Caki2 (cell line): ENCODE measurements at regions not wholly inside any gene's neighbourhood (a gene's known extent, or its start where the extent isn't known, plus 50 kb on each side); places are given as distances from the start of the nearest gene placed in this dataset.
A peak's percentile ranks its signal among the peaks of the same experiment; 100 is the strongest.
"Not testable (repeated sequence)": the region's sequence is repeated elsewhere in the genome, so short reads cannot be mapped to it uniquely, and the experiment has no call there.

Source experiments
- DNase-seq: peaks from one replicate; pipeline ENCODE4 v3.0.0-alpha.2; 2015; ENCODE audit warnings: low read depth
- in situ Hi-C: cut with HindIII; loops from 2 replicates; pipeline ENCODE4 v1.10.0; 2016; ENCODE audit warnings: low sequenced_read_pairs, low pct_unique_long_range_greater_than_20kb, mixed read lengths

DNA sequence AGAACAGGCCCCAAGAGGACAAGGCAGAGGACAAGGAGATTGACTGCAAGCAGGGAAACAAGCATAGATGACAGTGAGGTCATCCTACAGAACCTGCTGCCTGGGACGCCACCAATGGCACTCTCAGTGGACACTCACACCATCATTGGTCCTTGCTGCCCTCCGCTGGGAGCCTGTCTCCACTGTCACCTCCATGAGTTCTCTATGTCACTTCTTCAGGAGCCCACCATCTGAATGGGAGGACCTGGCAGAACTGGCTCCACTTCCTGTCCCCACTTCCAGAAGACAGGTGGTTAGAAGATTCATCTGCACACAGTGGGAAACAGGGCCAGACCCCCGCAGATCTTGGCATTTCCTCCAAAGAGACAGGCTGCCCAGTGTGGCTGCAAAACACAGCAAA lies 188.9 kb downstream of the HSD17B3 start:
- no peak for DNase-seq
- in situ Hi-C loops: no loop called here

DNA sequence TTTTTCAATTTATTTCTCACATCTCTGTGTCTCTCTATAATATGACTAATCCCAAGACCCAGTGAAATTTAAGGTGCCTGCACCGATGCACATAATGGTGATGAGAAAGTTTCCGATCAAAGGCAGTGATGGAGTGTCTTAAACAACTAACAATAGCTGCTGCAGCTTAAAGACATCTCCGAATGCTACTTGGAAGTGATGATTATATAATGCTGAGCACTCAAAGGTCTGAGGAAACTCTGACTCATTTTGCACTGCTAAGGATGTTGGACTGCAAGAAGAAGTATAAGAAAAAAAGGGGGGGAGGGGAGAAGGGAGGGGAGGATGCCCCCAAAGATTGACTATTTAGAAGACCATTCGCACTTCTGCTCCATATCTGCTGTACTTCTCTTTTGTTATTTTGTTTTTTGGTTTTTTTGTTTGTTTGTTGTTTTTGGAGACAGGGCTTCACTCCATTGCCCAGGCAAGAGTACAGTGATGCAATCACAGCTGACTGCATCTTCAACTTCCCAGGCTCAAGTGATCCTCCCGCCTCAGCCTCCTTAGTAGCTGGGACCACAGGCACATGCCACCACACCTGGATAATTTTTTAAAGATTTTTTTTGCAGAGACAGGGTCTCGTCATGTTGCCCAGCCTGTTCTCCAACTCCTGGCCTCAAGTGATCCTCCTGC lies 192.2 kb downstream of the HSD17B3 start:
- no peak for DNase-seq
- in situ Hi-C loops: no loop called here

GRCh38 chr9:96108691-96109380 lies 193.1 kb downstream of the HSD17B3 start:
- DNase-seq: no peak
- in situ Hi-C loops: no loop called here

- no peak for DNase-seq
- in situ Hi-C loops: no loop called here
These were observed 194.5 kb downstream of the HSD17B3 start for GRCh38 chr9:96107436-96107835.

DNA sequence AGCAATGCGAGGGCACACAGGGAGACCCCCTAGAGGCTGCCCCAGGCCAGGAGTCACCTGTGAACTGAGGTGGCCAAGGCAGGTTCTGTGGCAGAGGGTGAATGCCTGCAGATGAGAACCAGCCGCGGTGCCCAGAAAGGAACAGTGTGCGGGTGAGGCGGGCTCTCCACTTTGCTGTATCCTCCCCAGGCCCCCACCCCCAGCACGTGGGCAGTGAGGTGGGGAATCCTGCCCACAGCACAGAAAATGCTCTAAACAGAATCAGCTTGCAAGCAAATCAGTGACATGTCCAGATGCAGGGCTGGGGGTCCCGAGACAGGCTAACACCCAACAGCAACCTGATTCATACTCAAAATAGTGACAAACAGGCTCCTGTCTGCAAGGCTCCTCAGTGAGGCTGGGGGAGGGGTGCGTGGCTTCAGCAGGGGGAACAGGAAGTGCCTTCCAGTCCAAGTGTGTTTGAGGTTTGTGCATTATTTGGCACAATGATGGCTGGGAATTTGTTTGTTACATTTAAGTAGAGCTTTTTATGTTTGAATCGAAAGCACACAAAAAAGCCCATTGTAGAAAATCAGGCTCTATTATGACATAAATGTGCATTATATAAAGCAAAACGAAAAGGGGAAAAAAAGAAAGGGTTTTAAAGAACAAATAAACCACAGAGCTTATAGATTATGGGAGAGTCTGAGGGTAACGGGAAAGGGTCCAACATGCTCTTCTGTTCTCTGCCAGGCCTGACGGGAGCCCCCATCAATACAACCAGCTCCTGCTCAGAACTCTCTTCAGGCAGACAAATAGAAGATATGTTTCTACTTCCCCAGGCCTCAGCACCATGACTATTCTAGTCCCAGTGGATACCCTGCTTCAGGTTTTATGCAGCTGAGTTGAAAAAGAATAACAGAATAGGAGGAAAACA lies 201.3 kb downstream of the HSD17B3 start:
- in situ Hi-C loops: no loop called here
- DNase-seq: no peak

- in situ Hi-C loops: not testable (repeated sequence)
These were observed 211.3 kb downstream of the HSD17B3 start for GRCh38 chr9:96090630-96091029.

DNA sequence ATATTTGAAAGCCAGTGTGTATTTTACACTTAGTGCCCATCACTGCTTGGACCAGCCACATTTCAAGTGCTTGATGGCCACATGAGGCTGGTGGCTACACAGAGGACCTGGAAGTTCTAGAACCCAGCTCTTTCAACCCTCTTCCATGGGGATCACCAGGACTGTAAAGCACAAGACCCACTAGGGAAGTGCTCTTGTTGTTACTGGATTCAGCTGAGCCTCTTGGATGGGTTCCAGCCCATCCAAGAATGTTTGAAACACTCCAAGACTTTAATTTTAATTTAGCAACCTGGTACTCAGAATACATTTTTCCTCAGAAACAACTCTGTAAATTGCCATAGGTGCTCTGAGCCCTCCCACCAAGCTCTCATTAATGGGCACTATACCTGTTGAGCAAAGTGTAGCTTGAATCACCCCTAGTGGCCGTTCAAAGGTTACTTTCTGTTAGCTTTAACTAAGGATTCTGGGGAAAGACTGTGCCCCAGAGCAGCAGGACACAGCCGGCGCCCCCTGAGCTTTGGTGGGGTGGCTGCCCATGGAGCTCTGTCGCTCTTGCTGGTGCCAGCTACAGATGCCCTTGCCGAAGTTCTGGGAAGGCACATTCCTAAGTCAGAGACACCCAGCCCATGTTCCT lies 212.4 kb downstream of the HSD17B3 start:
- in situ Hi-C loops: no loop called here
- DNase-seq: no peak

More at GRCh38 chr9:96090630-96091029, 211.3 kb downstream of the HSD17B3 start:
- not testable (repeated sequence) for DNase-seq

DNA sequence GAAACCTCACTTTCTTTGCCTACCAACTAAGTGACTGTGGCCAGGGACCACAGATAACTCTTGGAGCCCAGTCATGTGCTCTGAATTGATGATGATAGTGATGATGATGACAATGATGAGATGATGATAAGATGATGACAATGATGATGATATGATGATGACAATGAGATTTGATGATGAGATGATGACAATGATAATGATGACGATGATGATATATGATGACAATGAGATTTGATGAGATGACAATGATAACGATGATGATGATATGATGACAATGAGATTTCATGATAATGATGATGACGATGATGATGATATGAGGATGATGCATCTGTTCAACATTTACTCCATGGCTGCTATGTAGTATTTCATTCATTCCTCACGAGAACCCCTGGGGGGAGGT lies 213.0 kb downstream of the ERCC6L2 start:
- in situ Hi-C loops: no loop called here

GRCh38 chr9:96087669-96088299 lies 212.3 kb downstream of the ERCC6L2 start:
- peak; percentile 45 for DNase-seq
- in situ Hi-C loops: no loop called here

More for the DNA sequence above, 213.0 kb downstream of the ERCC6L2 start:
- no peak for DNase-seq

DNA sequence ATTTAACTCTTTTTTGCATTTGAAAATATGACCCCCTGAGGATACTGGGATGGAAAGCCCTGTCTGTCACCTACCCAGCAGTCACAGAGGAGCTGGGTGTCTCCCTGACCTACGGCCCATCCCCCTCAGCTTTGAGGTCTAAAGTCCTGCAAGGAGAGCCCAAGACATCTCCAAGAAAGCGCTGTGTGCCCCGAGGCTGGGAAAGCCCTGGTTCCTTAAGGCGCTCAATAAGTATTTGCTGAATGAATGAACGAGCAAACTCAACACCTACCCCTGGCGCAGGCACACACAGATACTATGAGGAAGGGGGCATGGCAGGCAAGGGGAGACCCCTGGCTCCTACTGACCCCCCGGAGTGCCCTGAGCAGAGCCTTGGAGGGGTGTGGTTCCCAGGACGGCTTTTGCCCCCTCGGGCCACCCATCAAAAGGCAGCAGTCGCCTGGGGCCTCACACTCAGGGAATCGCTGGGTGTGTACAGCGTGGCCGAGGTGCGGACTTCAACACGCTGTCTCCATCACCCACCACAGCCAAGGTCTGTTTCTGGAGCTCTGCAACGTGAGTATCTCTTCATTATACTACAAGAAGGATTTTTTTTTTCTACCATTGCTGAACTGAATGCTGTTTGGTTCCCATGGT lies 211.6 kb downstream of the ERCC6L2 start:
- in situ Hi-C loops: no loop called here
- no peak for DNase-seq

DNA sequence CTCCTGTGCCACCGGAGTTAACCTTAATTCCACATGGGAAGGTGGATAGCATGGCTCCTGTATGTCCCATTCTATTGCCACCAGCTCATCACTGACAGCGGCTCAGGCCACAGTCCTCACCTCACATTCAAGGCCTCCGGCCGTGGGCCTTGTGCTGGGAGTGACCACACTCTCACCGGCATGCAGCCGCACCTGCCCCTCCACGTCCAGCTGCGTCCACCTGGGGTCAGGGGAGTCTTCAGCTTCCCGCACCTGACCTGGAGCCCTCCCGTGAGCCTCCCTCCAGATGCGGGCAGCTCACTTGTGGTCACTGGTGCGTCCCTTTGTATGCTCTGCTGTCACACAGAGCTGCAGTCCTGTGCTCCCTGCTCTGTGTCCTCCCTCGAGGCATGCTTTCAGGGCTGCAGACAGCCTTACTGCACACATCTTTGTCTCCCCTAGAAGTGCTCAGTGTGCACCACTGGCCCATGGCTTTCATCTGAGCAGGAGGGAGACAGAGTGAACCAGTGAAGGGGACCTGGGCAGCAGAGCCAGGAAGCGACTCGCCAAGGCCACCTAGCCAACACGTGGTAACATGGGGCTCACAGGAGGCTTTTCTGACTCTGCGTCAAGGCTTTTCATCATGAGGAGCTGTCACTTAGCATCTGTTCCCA lies 210.1 kb downstream of the ERCC6L2 start:
- in situ Hi-C loops: no loop called here
- DNase-seq: no peak

DNA sequence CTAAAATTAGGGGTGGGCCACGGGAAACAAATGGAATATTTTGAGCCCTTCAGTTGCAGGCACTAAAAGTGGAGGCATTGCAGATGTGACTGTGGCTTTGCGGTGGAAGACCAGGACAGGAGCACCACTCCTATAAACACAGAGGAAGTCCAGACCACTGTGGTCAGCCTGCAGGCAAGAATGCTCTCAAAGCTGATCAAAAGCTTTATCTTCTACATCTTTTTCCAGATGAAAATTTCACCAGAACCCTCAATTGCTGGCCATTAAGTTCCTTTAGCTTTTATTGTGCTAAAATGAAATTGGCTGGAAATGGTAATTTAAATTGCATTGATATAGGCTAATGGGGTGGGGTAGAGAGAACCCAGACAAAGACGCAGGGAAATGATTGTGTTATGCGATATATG lies 208.8 kb downstream of the ERCC6L2 start:
- DNase-seq: no peak
- in situ Hi-C loops: no loop called here

DNA sequence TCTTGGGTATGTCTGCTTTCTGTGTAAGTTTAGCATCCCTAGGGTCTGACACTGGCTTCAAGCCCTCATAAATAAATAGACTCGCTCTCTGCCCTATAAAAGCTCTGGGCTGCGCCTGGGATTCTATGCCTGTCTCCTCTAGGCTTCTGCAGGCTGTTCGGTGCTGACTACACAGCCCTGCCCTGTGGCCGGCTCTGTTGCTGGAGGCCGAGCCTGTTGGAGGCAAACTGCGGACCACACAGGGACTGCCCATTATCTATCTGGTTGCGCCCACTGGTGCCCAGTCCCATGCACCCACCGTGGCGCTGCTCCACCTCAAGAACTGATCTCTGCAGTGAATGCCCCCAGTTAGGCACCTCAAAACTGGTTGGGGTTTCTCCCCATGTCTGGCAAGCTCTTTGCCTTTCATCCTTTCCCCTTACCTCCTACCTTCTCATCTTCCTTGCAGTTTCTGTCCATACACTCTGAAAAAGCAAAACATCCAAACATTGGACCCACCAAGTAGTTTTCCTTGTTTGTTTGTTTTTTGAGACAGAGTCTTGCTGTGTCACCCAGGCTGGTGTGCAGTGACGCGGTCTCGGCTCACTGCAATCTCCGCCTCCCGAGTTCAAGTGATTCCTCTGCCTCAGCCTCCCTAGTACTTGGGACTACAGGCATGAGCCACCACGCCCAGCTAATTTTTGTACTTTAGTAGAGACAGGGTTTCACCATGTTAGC lies 207.2 kb downstream of the ERCC6L2 start:
- in situ Hi-C loops: no loop called here
- DNase-seq: no peak

GRCh38 chr9:96080364-96080763 lies 204.9 kb downstream of the ERCC6L2 start:
- in situ Hi-C loops: no loop called here
- peak; percentile 57 for DNase-seq

DNA sequence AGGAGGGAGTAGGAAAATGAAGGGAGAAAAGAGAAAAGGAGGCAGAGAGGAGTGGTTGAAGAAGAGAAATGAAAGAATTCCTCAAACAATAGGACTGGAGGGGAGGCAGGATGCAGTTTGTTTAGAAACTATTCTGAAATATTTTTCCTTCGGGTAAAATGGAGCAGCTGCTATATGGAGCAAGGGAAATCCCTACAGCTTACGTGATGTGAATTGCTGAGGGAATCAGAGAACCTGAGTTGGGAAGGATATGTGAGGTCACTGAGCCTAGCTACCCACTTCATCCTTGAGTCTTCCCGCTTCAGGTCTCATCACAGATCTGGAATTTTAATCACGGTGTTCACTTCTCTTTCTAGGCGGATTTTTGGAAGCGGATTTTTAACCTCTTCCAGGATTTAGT lies 204.3 kb downstream of the ERCC6L2 start:
- DNase-seq: no peak
- in situ Hi-C loops: no loop called here

DNA sequence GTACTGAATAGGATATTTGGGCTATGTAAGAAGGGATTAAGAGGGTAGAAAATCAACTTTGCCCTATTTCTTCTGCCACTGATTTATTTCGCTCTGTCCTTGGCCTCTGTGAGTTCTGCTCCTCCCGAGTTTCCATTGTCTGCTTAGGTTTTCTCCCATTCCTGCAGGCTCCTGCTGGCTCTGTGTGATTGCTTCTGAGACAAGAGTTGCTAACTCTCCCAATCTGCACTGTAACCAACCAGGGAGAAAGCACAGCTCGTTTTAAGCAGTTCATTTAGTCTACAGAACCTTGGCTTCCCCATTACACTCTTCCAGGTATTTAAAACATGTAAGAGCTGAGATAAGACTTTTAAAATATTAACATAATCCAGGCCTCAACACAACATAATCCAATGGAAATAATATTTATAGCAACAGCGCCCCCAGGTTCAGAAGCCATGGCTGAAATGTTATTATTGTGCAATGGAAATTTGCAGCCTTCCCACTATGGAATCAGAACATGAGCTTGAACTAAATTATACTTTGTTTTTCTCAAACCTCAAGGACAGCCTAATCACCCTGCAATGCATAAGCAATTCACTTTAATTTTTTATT lies 203.5 kb downstream of the ERCC6L2 start:
- no peak for DNase-seq
- in situ Hi-C loops: no loop called here
